Progenitor cell of endocrine pancreas (in vitro differentiated cells): ENCODE measurements at regions not wholly inside any gene's neighbourhood (a gene's known extent, or its start where the extent isn't known, plus 50 kb on each side); places are given as distances from the start of the nearest gene placed in this dataset.

Source experiments
- DNase-seq: peaks from one replicate; pipeline ENCODE4 v3.0.0; 2021; ENCODE audit warnings: low spot score; ENCODE audit not compliant: unreplicated experiment
- H3K27ac Mint-ChIP-seq: 2 replicates; pipeline ENCODE4 v1.8.0; 2021; ENCODE audit warnings: mild to moderate bottlenecking, moderate library complexity, mixed read lengths
- H3K27me3 Mint-ChIP-seq: 2 replicates; pipeline ENCODE4 v1.8.0; 2021; ENCODE audit warnings: mixed read lengths
- H3K36me3 Mint-ChIP-seq: 2 replicates; pipeline ENCODE4 v1.8.0; 2022; ENCODE audit warnings: mixed read lengths; ENCODE audit not compliant: insufficient read depth
- H3K4me1 Mint-ChIP-seq: 2 replicates; pipeline ENCODE4 v1.8.0; 2021; ENCODE audit warnings: low read depth, mixed read lengths
- H3K4me3 Mint-ChIP-seq: 2 replicates; pipeline ENCODE4 v1.8.0; 2021; ENCODE audit warnings: low read depth, mild to moderate bottlenecking, moderate library complexity, mixed read lengths
- H3K9me3 Mint-ChIP-seq: 2 replicates; pipeline ENCODE4 v1.8.0; 2021; ENCODE audit warnings: low read depth, mixed read lengths
- CTCF ChIP-seq: fragments of 200-600 bp; sonication (generic); IDR thresholded peaks from one replicate; pipeline ENCODE4 v1.5.0; 2021; ENCODE audit warnings: antibody characterized with exemption, mild to moderate bottlenecking; ENCODE audit not compliant: unreplicated experiment

GRCh38 chr13:104140552-104140951 lies 1074.3 kb upstream of the SLC10A2 start:
- no peaks in the 10 kb centered on the region for H3K27me3 Mint-ChIP-seq
- H3K36me3 Mint-ChIP-seq = no peaks in the 10 kb centered on the region
- H3K4me1 Mint-ChIP-seq = peaks cover 26% of the 10 kb centered on the region
- H3K4me3 Mint-ChIP-seq = no peak overlapping the region
- no peak for TF ChIP-seq CTCF
- H3K27ac Mint-ChIP-seq = no peak overlapping the region
- no peak for DNase-seq
- H3K9me3 Mint-ChIP-seq = peaks cover 3% of the 10 kb centered on the region

GRCh38 chr13:104137416-104137815 lies 1071.2 kb upstream of the SLC10A2 start:
- no peak for TF ChIP-seq CTCF
- no peak for DNase-seq
- no peak overlapping the region for H3K4me3 Mint-ChIP-seq
- H3K27ac Mint-ChIP-seq = no peak overlapping the region
- peaks cover 5% of the 10 kb centered on the region for H3K4me1 Mint-ChIP-seq
- no peaks in the 10 kb centered on the region for H3K27me3 Mint-ChIP-seq
- no peaks in the 10 kb centered on the region for H3K36me3 Mint-ChIP-seq
- H3K9me3 Mint-ChIP-seq = peaks cover 6% of the 10 kb centered on the region

- Mint-ChIP-seq H3K27me3 (no peaks in the 10 kb centered on the region), H3K9me3 (peaks cover 6% of the 10 kb centered on the region), H3K4me1 (peaks cover 5% of the 10 kb centered on the region), H3K27ac (no peak overlapping the region), H3K36me3 (no peaks in the 10 kb centered on the region), H3K4me3 (no peak overlapping the region)
- TF ChIP-seq CTCF = no peak
- DNase-seq = no peak
These were observed 1066.6 kb upstream of the SLC10A2 start for GRCh38 chr13:104132849-104133248.

GRCh38 chr13:104114101-104114500 lies 1047.9 kb upstream of the SLC10A2 start:
- Mint-ChIP-seq H3K4me3 (no peak overlapping the region), H3K27me3 (no peaks in the 10 kb centered on the region), H3K36me3 (peaks cover 4% of the 10 kb centered on the region), H3K27ac (no peak overlapping the region), H3K9me3 (peaks cover 10% of the 10 kb centered on the region), H3K4me1 (no peaks in the 10 kb centered on the region)
- no peak for TF ChIP-seq CTCF
- no peak for DNase-seq

- no peak for TF ChIP-seq CTCF
- Mint-ChIP-seq H3K27me3 (no peaks in the 10 kb centered on the region), H3K36me3 (peaks cover 8% of the 10 kb centered on the region), H3K4me1 (peaks cover 10% of the 10 kb centered on the region), H3K9me3 (peaks cover 17% of the 10 kb centered on the region), H3K27ac (no peak overlapping the region), H3K4me3 (no peak overlapping the region)
- no peak for DNase-seq
These were observed 1044.8 kb upstream of the SLC10A2 start for GRCh38 chr13:104111031-104111430.
